ENCODE measurements at regions not wholly inside any gene's neighbourhood (a gene's known extent, or its start where the extent isn't known, plus 50 kb on each side); places are given as distances from the start of the nearest gene placed in this dataset.

DNA sequence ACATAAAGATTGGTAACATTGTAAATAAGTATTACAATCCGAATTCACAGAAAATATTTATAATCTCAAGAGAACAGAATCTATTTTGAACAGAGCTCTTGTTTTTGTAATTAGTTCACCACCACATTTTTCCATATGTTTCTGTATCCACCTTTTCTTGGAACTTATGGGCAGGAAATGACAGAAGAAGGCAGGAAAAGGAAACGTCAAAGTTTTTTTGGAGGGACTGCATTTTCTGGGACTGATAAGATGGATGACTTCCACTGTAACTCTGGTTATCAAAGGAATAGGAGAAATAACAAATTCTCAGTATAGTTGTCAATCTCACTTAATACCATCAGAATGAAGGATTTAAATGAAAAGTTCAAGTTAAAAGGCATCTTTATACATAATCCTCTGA is 75.1 kb upstream of the SMNDC1 start:
- Mint-ChIP-seq H3K27ac (ENCODE audit: unreplicated experiment) (peak overlapping the region; percentile 98), H3K36me3 (ENCODE audit: low read depth, unreplicated experiment) (no peaks in the 10 kb centered on the region), H3K27me3 (ENCODE audit: unreplicated experiment) (peaks cover 2% of the 10 kb centered on the region), H3K9me3 (ENCODE audit: unreplicated experiment) (no peaks in the 10 kb centered on the region), H3K4me3 (ENCODE audit: unreplicated experiment) (peak overlapping the region; percentile 51), H3K4me1 (ENCODE audit: unreplicated experiment) (peaks cover 57% of the 10 kb centered on the region)
- TF ChIP-seq, protein P1, sequence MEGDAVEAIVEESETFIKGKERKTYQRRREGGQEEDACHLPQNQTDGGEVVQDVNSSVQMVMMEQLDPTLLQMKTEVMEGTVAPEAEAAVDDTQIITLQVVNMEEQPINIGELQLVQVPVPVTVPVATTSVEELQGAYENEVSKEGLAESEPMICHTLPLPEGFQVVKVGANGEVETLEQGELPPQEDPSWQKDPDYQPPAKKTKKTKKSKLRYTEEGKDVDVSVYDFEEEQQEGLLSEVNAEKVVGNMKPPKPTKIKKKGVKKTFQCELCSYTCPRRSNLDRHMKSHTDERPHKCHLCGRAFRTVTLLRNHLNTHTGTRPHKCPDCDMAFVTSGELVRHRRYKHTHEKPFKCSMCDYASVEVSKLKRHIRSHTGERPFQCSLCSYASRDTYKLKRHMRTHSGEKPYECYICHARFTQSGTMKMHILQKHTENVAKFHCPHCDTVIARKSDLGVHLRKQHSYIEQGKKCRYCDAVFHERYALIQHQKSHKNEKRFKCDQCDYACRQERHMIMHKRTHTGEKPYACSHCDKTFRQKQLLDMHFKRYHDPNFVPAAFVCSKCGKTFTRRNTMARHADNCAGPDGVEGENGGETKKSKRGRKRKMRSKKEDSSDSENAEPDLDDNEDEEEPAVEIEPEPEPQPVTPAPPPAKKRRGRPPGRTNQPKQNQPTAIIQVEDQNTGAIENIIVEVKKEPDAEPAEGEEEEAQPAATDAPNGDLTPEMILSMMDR (IDR thresholded peaks at IDR 0.05; ENCODE audit: unreplicated experiment), result no peak
- no peak for DNase-seq (ENCODE audit: low spot score)

DNA sequence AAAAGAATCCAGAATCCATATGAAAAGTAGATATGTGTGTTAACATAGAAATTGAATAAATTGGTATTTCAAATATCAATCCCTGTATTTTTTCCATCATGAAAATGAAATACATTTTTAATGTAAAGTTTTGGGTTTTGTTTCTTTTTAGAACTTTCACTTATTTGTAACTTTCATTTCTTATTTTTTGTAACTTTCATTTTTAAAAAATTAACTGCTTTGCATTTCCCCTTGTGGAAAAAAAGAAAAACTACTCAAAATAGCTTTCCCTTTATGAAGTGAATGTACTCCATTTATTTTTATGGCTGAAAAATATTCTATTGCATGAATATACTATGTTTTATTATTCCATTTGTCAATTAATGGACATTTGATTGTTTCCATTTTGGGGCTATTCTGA is 75.6 kb upstream of the SMNDC1 start:
- H3K27ac Mint-ChIP-seq (ENCODE audit: unreplicated experiment), result peak overlapping the region; percentile 98
- H3K9me3 Mint-ChIP-seq (ENCODE audit: unreplicated experiment), result no peaks in the 10 kb centered on the region
- no peaks in the 10 kb centered on the region for H3K36me3 Mint-ChIP-seq (ENCODE audit: low read depth, unreplicated experiment)
- peaks cover 55% of the 10 kb centered on the region for H3K4me1 Mint-ChIP-seq (ENCODE audit: unreplicated experiment)
- no peak for DNase-seq (ENCODE audit: low spot score)
- peaks cover 2% of the 10 kb centered on the region for H3K27me3 Mint-ChIP-seq (ENCODE audit: unreplicated experiment)
- H3K4me3 Mint-ChIP-seq (ENCODE audit: unreplicated experiment), result no peak overlapping the region
- TF ChIP-seq, protein P1 (IDR thresholded peaks at IDR 0.05; ENCODE audit: unreplicated experiment), result no peak

DNA sequence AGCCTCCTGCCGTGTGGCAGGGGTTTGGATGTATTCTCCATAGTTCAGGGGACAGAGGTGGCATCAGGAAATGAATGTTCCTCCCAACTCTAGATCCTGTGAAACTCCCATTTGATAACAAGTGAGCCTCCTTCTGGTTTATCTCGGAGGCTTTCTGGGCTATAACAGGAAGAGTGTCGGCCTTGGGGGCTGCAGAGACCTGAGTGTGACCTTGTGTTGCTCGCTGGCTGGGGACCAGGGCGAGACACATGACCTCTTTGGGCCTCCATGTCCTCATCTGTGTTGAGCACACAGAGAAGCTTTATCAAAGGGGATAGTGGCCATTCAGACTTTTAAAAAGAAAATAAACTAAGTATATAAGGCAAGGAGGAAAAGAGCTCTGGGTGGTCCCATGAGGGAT is 78.0 kb upstream of the SMNDC1 start:
- peaks cover 38% of the 10 kb centered on the region for H3K4me1 Mint-ChIP-seq (ENCODE audit: unreplicated experiment)
- no peak for DNase-seq (ENCODE audit: low spot score)
- H3K27ac Mint-ChIP-seq (ENCODE audit: unreplicated experiment), result peak overlapping the region; percentile 48
- TF ChIP-seq, protein P1 (IDR thresholded peaks at IDR 0.05; ENCODE audit: unreplicated experiment), result no peak
- peaks cover 7% of the 10 kb centered on the region for H3K27me3 Mint-ChIP-seq (ENCODE audit: unreplicated experiment)
- H3K36me3 Mint-ChIP-seq (ENCODE audit: low read depth, unreplicated experiment), result no peaks in the 10 kb centered on the region
- no peak overlapping the region for H3K4me3 Mint-ChIP-seq (ENCODE audit: unreplicated experiment)
- no peaks in the 10 kb centered on the region for H3K9me3 Mint-ChIP-seq (ENCODE audit: unreplicated experiment)

DNA sequence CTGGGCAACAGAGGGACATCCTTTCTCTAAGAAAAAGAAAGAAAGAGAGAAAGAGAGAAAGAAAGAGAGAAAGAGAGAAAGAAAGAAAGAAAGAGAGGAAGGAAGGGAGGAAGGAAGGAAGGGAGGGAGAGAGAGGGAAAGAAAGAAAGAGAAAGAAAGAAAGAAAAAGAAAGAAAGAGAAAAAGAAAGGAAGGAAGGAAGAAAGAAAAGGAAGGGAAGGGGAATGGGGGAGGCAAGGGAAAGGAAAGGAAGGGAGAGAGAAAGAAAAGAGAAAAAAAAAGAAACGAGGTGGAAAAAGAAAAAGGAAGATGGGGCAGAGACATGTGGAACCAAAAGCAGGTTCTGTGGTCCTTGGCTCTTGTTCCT is 82.9 kb upstream of the SMNDC1 start:
- Mint-ChIP-seq H3K27me3 (ENCODE audit: unreplicated experiment) (peaks cover 16% of the 10 kb centered on the region), H3K4me1 (ENCODE audit: unreplicated experiment) (peaks cover 25% of the 10 kb centered on the region), H3K4me3 (ENCODE audit: unreplicated experiment) (no peak overlapping the region), H3K27ac (ENCODE audit: unreplicated experiment) (no peak overlapping the region), H3K9me3 (ENCODE audit: unreplicated experiment) (no peaks in the 10 kb centered on the region), H3K36me3 (ENCODE audit: low read depth, unreplicated experiment) (no peaks in the 10 kb centered on the region)
- no peak for DNase-seq (ENCODE audit: low spot score)
- TF ChIP-seq, protein P1 (IDR thresholded peaks at IDR 0.05; ENCODE audit: unreplicated experiment), result no peak

DNA sequence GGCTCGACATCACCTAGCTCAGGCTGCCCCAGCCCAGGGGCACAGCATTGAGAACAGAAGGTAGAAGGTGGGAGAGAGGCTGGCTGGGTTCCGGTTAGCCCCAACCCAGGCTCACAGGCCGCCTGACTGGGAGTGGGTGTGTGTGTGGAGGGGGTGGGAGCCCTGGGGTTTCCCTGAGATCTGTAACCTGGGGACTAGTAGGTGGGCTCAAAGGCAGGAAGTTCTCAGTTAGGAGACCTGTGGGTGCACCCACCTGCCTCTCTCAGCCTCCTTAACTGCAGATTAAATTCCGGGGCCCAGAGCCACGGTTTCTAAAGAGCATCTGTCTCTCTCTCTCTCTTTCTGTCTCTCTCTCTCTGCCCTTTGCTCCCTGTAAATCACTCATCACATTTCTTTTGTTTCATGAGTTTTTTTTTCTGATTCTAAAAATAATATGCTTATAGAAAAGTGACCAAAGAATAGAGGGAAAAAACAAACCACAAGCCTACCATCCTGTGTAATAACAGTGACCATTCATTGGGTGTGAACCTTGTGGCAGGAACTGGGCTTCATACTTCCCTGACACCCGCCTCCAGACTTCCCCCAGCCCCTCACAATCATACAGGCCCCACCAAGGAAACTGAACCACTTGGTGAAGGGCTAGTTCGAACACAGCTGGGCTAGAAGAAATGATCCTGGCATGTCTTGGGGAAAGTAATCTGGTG is 83.4 kb upstream of the SMNDC1 start:
- Mint-ChIP-seq H3K36me3 (ENCODE audit: low read depth, unreplicated experiment) (no peaks in the 10 kb centered on the region), H3K27me3 (ENCODE audit: unreplicated experiment) (peaks cover 17% of the 10 kb centered on the region), H3K27ac (ENCODE audit: unreplicated experiment) (no peak overlapping the region), H3K4me3 (ENCODE audit: unreplicated experiment) (no peak overlapping the region), H3K4me1 (ENCODE audit: unreplicated experiment) (peaks cover 26% of the 10 kb centered on the region), H3K9me3 (ENCODE audit: unreplicated experiment) (no peaks in the 10 kb centered on the region)
- DNase-seq (ENCODE audit: low spot score), result no peak
- TF ChIP-seq, protein P1 (IDR thresholded peaks at IDR 0.05; ENCODE audit: unreplicated experiment), result no peak
